ENCODE measurements at regions not wholly inside any gene's neighbourhood (a gene's known extent, or its start where the extent isn't known, plus 50 kb on each side); places are given as distances from the start of the nearest gene placed in this dataset.
"Not testable (repeated sequence)": the region's sequence is repeated elsewhere in the genome, so short reads cannot be mapped to it uniquely, and the experiment has no call there.

GRCh38 chrY:7336023-7336873 is 424.7 kb upstream of the AMELY start:
- no peak overlapping the region for H3K4me3 ChIP-seq (replicated peaks; ENCODE audit: low read depth, low read length)
- TF ChIP-seq CTCF (IDR thresholded peaks at IDR 0.05; ENCODE audit: low read depth, low read length, missing control alignments), result no peak
- DNase-seq (ENCODE audit: extremely low read depth, low read depth), result no peak

DNA sequence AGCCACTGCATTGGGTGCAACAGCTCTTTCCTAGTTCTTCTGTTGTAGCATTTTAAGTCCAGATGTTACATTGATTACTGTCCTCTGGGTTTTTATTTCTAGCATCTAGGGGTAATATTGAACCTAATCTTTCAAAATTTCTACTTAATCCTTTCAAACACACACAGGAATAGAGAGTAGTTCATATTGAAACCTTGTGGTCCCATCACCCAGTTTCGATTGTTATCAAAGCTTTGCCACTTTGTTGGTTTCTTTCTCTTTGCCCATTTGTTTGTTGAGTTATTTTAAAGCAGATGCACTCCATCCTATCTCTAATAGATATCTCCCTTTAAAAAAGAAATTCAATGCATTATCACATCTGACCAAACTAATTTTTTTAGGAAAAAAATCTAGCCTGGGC is 422.9 kb upstream of the AMELY start:
- no peak for TF ChIP-seq CTCF (IDR thresholded peaks at IDR 0.05; ENCODE audit: low read depth, low read length, missing control alignments)
- DNase-seq (ENCODE audit: extremely low read depth, low read depth), result no peak
- no peak overlapping the region for H3K4me3 ChIP-seq (replicated peaks; ENCODE audit: low read depth, low read length)

DNA sequence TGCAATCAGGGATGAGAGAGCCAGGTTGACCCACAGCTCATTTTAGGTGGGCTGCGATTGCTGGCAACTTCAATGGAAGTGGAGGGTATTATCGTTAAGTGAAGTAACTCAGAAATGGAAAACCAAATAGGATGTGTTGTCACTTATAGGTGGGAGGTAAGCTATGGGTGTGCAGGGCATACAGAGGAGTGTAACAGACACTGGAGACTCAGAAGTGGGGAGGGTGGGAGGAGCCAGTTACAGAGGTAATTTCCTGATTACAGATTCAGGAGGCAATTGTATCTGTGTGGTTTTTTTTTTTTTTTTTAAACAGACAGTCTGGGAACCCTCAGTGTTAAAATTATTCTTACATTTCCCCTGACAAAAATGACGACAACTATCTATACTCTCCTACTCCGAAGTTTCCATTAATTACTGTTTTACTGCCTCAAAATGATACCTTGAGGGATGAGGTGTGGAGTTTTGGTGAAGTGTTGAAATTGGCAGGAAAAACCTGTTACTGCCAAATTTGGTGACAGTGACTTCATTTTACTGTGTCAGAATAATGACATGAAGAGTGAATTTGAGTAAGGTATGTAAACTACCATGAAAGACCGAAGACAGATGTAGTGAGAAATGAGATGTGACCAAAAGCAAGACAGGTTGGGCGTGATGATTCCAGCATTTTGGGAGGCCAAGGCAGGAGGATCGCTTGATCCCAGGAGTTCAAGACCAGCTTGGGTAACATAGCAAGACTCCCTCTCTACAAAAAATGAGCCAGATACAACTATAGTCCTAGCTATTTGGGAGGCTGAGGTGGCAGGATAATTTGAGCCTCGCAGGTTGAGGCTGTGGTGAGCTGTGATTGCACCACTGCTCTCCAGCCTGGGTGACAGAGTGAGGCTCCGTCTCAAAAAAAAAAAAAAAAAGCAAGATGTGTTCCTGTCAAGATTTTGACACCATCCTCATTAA is 415.0 kb upstream of the AMELY start:
- DNase-seq (ENCODE audit: extremely low read depth, low read depth), result no peak
- no peak for TF ChIP-seq CTCF (IDR thresholded peaks at IDR 0.05; ENCODE audit: low read depth, low read length, missing control alignments)
- no peak overlapping the region for H3K4me3 ChIP-seq (replicated peaks; ENCODE audit: low read depth, low read length)

GRCh38 chrY:7325531-7325930 is 414.0 kb upstream of the AMELY start:
- H3K4me3 ChIP-seq (replicated peaks; ENCODE audit: low read depth, low read length), result no peak overlapping the region
- DNase-seq (ENCODE audit: extremely low read depth, low read depth), result no peak
- no peak for TF ChIP-seq CTCF (IDR thresholded peaks at IDR 0.05; ENCODE audit: low read depth, low read length, missing control alignments)

GRCh38 chrY:7320751-7321150 is 409.2 kb upstream of the AMELY start:
- no peak overlapping the region for H3K4me3 ChIP-seq (replicated peaks; ENCODE audit: low read depth, low read length)
- DNase-seq (ENCODE audit: extremely low read depth, low read depth), result no peak
- no peak for TF ChIP-seq CTCF (IDR thresholded peaks at IDR 0.05; ENCODE audit: low read depth, low read length, missing control alignments)

DNA sequence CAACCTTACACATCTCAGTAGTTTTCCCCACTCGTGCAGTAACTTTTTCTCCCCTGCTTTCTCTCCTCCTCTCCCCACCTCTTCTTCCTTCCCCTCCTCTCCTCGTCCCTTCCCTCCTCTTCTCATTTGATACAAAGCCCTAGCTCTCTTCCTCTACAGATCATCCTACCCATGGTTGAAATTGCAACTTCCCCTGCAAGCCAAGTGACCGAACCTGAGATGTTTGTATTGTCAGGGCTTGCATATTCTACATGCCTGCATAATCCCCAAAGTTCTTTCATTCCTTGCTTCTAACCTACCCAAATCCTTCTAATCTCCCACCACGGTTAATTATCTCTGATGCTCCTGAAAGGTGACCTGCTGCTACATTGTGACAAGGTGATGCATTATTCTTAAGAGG is 408.6 kb upstream of the AMELY start:
- DNase-seq (ENCODE audit: extremely low read depth, low read depth); H3K4me3 ChIP-seq (replicated peaks; ENCODE audit: low read depth, low read length): not testable (repeated sequence)

DNA sequence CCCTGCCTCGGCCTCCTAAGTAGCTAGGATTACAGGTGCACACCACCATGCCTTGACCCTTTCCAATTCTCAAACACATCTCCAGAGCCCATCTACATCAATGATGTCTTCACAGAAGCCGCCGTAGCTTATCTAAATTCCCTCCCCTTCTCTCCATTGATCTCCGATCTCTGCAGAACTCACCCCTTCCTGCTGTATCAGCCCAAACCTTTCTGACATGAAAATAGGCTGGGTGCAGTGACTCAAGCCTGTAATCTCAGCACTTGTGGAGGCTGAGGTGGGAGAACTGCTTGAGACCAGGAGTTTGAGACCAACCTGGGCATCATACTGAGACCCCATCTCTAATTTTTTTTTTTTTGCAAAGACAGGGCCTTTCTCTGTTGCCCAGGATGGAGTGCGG is 406.6 kb upstream of the AMELY start:
- DNase-seq (ENCODE audit: extremely low read depth, low read depth), result no peak
- TF ChIP-seq CTCF (IDR thresholded peaks at IDR 0.05; ENCODE audit: low read depth, low read length, missing control alignments), result no peak

More for the DNA sequence above, 406.6 kb upstream of the AMELY start:
- H3K4me3 ChIP-seq (replicated peaks; ENCODE audit: low read depth, low read length), result no peak overlapping the region
